ENCODE measurements at regions not wholly inside any gene's neighbourhood (a gene's known extent, or its start where the extent isn't known, plus 50 kb on each side); places are given as distances from the start of the nearest gene placed in this dataset.
A peak's percentile ranks its signal among the peaks of the same experiment; 100 is the strongest.

- DNase-seq: no peak
These were observed 89.0 kb upstream of the HMCN1 start for GRCh38 chr1:185645162-185645640.

GRCh38 chr1:185644531-185644930 lies 89.7 kb upstream of the HMCN1 start:
- no peak for DNase-seq

- DNase-seq: peak; percentile 41
These were observed 97.3 kb upstream of the HMCN1 start for GRCh38 chr1:185636848-185637247.

GRCh38 chr1:185634704-185635103 lies 99.5 kb upstream of the HMCN1 start:
- DNase-seq: no peak

- no peak for DNase-seq
These were observed 101.3 kb upstream of the HMCN1 start for GRCh38 chr1:185632659-185633423.

- no peak for DNase-seq
These were observed 102.3 kb upstream of the HMCN1 start for GRCh38 chr1:185631843-185632242.

GRCh38 chr1:185627761-185628501 lies 106.3 kb upstream of the HMCN1 start:
- no peak for DNase-seq

GRCh38 chr1:185627171-185627570 lies 107.0 kb upstream of the HMCN1 start:
- no peak for DNase-seq

GRCh38 chr1:185626344-185626743 lies 107.8 kb upstream of the HMCN1 start:
- no peak for DNase-seq

GRCh38 chr1:185610954-185611353 lies 123.2 kb upstream of the HMCN1 start:
- no peak for DNase-seq

- no peak for DNase-seq
These were observed 126.0 kb upstream of the HMCN1 start for GRCh38 chr1:185608177-185608576.

- no peak for DNase-seq
These were observed 131.0 kb upstream of the HMCN1 start for GRCh38 chr1:185603158-185603557.

GRCh38 chr1:185601189-185601588 lies 133.0 kb upstream of the HMCN1 start:
- no peak for DNase-seq

- no peak for DNase-seq
These were observed 133.6 kb upstream of the HMCN1 start for GRCh38 chr1:185600641-185601040.

GRCh38 chr1:185598332-185598731 lies 135.9 kb upstream of the HMCN1 start:
- no peak for DNase-seq

- peak; percentile 65 for DNase-seq
These were observed 138.1 kb upstream of the HMCN1 start for GRCh38 chr1:185595835-185596667.

GRCh38 chr1:185594786-185595410 lies 139.3 kb upstream of the HMCN1 start:
- DNase-seq: no peak

GRCh38 chr1:185593271-185593670 lies 140.9 kb upstream of the HMCN1 start:
- DNase-seq: no peak

GRCh38 chr1:185585770-185586169 lies 148.4 kb upstream of the HMCN1 start:
- DNase-seq: no peak

GRCh38 chr1:185581961-185582725 lies 152.0 kb upstream of the HMCN1 start:
- no peak for DNase-seq

GRCh38 chr1:185581020-185581419 lies 153.2 kb upstream of the HMCN1 start:
- no peak for DNase-seq

- DNase-seq: no peak
These were observed 155.9 kb upstream of the HMCN1 start for GRCh38 chr1:185578293-185578692.

Data from stimulated activated CD8-positive, alpha-beta memory T cell treated with anti-CD3 and anti-CD28 coated beads, Interleukin-4, amount 100 ng/mL, for 48 hours (primary cell).